CD4-positive, alpha-beta T cell treated with Interleukin-6 at 100 ng/mL for 8 hours (primary cell): ENCODE measurements at regions not wholly inside any gene's neighbourhood (a gene's known extent, or its start where the extent isn't known, plus 50 kb on each side); places are given as distances from the start of the nearest gene placed in this dataset.

Experiments used
- DNase-seq: peaks from one replicate; pipeline ENCODE4 v3.0.0-alpha.2; 2020; ENCODE audit warnings: mixed read lengths, low spot score

- DNase-seq, result no peak
Measured at GRCh38 chr1:34270181-34270580, 93.5 kb downstream of the C1orf94 start.

DNA sequence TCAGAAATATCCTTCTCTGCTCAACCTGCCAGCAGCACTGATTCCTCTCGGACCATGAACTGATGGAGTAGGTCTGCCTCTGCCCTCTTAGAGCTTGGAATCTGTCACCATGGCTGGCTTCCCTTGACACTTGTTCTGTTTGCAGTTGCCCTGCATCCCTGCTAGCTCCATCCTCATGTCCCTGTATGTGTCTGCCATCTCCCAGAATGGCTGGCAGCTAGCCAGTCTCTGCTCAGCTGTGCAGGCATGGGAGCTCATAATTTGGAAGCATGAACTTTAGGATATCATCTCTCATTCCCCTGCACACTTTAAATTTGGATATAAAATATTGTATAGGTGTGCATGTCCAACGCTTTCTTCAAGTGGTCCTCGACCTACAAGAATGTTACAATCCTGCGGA, 95.4 kb downstream of the C1orf94 start:
- DNase-seq, result no peak

- DNase-seq, result no peak
Measured at GRCh38 chr1:34275150-34275549, 98.4 kb downstream of the C1orf94 start.

DNA sequence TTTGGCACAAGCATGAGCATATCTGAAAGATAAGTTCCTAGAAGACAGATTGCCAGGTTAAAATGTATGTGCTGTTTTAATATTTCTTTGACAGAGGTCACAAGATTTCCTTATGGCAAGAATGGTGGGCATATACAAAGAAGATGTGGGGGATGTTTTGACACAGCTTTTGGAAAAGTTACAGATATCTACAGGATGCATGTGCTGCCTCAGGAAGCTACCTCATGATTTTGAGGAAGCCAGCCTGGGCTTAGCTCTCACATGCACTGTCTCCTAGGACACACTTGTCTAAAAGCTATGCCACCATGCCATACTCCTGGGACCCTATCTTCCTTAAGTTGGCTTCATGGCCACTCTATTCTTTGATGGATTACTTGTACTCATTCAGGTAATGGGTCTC, 99.9 kb downstream of the C1orf94 start:
- DNase-seq, result no peak

DNA sequence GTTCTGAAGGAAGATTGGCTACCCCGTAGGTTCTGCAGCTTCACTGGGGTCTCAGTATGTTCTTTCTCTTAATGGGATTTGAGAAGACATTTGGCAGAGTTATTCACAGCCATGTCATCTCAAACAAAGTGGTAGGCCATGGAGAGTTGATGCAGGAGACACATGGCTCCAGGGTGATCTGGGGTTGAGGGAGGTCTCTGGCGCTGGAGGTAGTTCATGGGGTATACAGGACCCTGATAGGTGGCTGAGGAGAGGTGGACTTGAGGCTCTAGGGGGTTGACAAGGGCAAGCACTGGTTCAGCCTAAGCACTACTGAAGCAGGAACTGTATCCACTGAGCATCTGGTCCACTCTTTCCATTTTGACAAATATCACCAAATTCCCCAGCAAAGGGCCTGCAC, 100.4 kb downstream of the C1orf94 start:
- DNase-seq, result no peak

DNA sequence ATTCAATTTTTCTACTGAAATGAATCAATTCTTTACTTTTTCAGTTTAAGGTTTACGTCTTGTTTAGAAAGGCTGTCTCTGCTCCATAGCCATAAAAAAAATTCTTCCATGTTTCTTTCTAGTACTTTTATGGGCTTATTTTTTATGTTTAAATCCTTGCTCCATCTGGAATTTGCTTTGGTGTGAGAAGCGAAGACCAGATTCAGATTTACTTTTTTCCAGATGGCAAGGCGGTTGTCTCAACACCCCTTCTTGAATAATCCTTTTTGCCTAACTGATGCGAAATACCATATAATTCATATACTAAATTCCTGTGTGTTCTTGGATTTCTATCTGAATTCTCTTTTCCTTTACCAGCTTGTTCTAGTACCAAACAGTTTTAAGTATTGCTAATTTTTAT, 101.5 kb downstream of the C1orf94 start:
- no peak for DNase-seq

DNA sequence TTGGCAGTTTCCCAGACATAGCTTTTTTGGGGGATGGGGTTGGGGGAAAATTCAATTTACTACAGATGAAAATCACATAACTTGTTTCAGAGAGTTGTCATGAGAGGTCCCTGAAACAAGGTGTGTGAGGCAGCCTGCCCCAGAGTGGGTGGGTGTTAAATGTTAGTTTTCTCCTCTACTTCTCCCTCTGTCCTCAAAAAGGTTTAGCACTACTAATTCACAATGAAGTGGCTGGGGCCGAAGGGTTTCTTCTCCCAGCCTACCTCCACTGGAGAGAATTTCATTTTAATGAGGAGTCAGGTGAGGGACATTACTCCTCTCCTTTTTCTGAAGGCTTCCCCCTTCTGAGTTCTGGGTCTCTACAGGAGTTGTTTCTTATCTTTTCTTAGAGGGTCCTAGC, 103.3 kb downstream of the C1orf94 start:
- DNase-seq, result no peak

- DNase-seq, result no peak
Measured at GRCh38 chr1:34280509-34280908, 103.8 kb downstream of the C1orf94 start.

DNA sequence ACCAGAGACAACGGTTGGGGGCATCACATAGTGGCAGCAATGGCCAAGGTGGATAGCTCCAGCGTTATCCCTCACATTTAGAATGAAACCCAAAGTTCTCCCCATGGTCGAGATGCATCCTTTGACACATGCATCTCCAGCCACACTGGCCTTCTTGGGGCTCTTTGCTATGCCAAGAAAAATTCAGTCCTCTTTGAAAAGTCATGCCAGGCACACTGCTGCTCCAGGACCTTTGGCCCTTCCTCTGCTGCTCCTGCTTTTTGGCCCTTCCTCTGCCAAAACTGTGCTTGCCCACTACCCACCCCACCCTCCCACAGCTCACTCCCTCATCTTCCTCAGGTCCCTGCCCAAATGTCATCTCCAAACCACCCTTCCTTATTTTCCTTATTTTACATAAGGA, 106.4 kb downstream of the C1orf94 start:
- no peak for DNase-seq

DNA sequence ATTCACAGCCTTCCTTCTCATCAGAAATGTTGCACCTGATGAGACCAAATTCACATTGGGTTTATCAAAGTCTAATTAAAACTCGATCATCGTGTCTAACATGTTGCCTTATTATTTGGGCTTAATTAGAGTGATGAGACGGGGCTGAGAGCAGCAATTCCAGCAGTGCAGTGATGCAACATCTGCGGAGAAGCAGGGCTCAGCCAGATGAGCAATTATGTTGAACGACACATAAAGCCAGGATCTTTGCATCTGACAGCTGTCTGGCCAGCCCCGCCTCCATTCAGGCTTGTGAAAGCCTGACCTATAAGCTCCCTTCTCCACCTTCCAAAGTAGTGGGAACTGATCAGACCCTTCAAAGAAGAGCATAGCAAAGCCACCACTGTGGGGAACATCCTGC, 109.8 kb downstream of the C1orf94 start:
- DNase-seq, result no peak

- no peak for DNase-seq
Measured at GRCh38 chr1:34290831-34291230, 114.1 kb downstream of the C1orf94 start.

GRCh38 chr1:34292472-34292871, 115.8 kb downstream of the C1orf94 start:
- DNase-seq, result no peak

DNA sequence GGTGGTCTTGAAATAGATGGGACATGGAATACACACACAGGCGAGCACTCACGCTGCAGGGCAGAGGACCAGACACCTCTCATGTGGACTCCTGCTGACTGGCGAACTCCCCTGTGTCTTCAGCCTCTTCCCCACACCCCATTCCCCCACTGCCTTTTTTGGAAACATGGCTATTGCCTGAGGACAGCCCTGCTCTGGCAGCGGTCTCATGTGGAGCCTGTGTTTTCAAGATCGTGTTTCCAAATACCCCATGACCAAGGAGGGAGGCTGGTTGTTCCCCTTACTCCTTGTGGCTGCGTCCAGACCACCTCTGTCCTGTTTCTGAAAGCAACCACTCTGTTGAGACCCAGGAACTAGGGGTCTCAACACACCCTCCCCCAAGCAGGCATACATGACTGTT, 119.4 kb downstream of the C1orf94 start:
- DNase-seq, result no peak

DNA sequence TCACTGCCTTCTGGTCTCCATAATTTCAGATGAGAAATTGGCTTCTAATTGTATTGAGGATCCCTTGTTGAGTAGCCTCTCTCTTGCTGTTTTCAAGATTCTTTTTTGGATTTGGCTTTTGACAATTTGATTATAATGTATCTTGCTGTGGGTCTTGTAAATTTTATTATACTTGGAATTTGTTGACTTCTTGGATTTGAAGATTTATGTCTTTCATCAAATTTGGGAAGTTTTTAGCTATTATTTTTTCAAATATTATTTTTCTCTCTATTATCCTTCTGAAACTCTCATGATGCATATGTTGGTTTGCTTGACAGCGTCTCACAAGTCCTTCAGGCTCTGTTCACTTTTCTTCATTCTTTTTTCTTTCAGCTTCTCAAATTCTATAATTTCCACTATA, 126.1 kb downstream of the C1orf94 start:
- DNase-seq, result no peak

- DNase-seq, result no peak
Measured at GRCh38 chr1:34303218-34303617, 126.5 kb downstream of the C1orf94 start.

DNA sequence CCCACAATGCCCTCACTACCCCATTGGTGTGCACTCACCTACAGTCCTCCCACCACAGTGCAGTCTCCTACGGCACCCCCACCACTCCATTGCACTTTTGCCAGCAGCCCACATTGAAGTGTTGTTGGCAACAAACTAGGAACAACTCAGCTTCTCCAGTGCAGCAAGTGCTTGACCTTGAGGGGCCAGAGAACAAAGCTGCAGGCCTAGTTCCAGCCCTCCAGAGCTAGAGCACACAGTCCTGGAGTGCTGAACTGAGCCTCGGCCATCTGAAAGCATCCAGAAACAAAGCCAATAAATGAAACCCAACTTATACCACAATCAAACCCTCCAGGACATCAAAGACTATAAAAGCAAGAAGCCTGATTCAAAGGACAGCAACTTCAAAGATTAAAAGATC, 129.9 kb downstream of the C1orf94 start:
- DNase-seq, result no peak

DNA sequence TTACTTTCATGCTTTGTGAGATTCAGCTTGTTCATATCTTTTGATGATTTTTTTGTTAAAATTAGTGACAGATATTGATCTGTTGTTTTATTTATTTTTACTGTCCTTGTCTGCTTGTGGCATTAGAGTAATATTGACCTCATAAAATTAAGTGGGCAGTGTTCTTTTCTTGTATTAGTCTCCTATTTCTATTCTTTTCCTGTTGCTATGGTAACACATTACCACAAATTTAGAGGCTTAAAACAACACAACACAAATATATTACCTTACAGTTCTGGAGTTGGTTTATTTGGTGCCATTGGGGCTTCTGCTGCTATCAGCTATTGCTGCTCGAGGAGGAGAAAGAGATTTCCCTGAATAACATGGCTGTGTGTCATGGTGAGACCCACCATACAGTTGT, 135.7 kb downstream of the C1orf94 start:
- no peak for DNase-seq

DNA sequence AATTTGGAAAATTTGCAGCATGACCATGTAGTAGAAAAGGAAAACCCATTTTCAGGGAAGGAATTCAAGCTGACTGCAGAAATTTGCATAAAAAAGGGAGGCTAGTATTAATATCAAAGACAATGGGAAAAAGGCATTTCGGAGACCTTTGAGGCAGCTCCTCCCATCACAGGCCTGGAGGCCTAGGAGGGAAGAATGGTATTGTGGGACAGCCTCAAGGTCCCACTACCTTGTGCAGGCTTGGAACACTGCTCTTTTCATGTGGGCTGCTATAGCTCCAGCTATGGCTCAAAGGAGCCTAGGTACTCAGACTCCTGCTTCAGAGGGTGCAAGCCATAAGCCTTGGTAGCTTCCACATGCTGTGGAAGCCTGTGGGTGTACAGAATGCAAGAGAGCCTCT, 139.3 kb downstream of the C1orf94 start:
- DNase-seq, result no peak

GRCh38 chr1:34316773-34317172, 140.1 kb downstream of the C1orf94 start:
- no peak for DNase-seq

GRCh38 chr1:34319218-34319617, 142.5 kb downstream of the C1orf94 start:
- DNase-seq, result no peak

- no peak for DNase-seq
Measured at GRCh38 chr1:34320053-34320669, 143.5 kb downstream of the C1orf94 start.

DNA sequence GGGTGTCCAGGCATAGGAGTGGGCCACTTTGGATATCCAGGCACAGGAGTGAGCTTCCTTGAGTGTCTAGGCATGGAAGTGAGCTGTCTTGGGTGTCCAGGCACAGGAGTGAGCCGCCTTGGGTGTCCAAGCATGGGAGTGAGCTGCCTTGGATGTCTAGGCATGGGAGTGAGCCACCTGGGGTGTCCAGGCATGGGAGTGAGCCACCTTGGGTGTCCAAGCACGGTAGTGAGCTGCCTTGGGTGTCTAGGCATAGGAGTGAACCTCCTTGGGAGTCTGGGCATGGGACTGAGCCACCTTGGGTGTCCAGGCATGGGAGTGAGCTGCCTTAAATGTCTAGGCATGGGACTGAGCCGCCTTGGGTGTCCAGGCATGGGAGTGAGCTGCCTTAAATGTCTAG, 146.3 kb downstream of the C1orf94 start:
- DNase-seq, result no peak

DNA sequence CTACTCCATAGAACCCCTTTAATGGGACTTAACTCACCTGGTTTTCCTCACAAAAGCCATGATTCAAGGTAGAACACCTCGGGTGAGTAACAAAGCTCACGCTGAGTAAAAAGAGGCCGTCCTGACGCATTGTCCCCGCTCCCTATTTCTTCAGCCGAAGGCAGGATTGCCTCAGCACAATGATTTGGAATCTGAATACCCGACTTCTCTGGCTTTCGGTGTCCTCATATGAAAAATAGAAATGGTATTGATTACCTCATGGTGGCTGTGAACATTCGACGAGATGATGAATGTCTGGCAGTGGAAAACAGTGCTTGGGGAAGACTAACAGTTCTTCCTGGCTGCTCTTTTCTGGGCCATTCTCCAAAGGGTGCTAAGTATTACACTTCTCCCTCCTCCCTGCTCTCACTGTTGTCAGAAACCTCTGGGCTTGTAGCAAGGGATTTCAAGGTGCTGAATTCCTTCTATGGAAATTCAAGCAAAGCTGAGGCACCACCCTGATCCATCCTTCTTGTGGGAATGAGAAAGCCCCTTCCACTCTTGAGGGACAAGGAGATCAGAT, 148.3 kb downstream of the C1orf94 start:
- no peak for DNase-seq

DNA sequence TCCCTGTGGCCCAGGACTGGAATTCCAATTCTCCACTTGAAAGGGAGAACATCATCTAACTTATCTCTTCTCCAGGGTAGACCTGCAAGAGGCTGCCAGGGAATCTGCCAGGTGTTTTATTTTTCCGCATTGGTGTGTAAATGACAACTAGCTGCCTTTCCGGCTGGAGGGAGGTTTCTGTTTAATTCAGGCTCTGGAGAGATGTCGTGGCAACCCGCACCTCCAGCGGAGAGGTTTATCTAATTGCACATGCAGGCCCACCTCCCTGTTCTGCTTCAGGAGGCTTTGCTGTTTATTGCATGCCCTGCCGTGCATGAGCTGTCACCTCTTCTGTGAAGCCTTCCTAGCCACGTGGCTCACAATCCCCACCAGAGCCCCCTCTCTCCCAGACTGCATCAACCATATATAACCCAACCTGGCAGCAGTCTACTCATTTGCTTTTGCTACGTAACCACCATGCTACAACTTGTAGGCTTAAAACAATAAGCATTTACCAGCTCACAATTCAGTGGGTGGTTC, 151.6 kb downstream of the C1orf94 start:
- no peak for DNase-seq
